ENCODE measurements at regions not wholly inside any gene's neighbourhood (a gene's known extent, or its start where the extent isn't known, plus 50 kb on each side); places are given as distances from the start of the nearest gene placed in this dataset.

DNA sequence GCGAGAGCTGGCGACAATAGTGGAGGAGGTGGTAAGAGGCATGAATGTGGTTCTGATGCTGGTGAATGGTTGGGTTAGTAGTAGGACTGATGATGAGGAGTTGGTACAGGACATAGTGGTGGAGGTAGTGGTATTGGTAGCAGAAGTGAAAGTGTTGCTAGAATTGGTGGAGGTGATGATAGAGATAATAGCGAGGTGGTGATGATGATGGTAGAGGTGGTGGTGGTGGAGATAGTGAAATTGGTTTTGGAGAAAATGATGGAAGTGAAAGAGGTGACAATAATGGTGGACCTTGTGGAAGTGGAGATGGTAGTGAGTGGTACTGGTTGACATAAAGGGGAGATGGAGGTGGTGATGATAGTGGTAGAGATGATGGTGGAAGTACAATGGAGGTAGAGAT, 360.2 kb upstream of the JAG1 start:
- TF ChIP-seq, protein P1, sequence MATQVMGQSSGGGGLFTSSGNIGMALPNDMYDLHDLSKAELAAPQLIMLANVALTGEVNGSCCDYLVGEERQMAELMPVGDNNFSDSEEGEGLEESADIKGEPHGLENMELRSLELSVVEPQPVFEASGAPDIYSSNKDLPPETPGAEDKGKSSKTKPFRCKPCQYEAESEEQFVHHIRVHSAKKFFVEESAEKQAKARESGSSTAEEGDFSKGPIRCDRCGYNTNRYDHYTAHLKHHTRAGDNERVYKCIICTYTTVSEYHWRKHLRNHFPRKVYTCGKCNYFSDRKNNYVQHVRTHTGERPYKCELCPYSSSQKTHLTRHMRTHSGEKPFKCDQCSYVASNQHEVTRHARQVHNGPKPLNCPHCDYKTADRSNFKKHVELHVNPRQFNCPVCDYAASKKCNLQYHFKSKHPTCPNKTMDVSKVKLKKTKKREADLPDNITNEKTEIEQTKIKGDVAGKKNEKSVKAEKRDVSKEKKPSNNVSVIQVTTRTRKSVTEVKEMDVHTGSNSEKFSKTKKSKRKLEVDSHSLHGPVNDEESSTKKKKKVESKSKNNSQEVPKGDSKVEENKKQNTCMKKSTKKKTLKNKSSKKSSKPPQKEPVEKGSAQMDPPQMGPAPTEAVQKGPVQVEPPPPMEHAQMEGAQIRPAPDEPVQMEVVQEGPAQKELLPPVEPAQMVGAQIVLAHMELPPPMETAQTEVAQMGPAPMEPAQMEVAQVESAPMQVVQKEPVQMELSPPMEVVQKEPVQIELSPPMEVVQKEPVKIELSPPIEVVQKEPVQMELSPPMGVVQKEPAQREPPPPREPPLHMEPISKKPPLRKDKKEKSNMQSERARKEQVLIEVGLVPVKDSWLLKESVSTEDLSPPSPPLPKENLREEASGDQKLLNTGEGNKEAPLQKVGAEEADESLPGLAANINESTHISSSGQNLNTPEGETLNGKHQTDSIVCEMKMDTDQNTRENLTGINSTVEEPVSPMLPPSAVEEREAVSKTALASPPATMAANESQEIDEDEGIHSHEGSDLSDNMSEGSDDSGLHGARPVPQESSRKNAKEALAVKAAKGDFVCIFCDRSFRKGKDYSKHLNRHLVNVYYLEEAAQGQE (IDR thresholded peaks at IDR 0.05; ENCODE audit: borderline replicate concordance): no peak
- no peak for TF ChIP-seq TAF1 (IDR thresholded peaks at IDR 0.05; ENCODE audit: low read depth)
- Histone ChIP-seq H3K27me3 (ENCODE audit: insufficient read depth, low read depth, low read length) (no peaks in the 10 kb centered on the region), H3K4me3 (ENCODE audit: low read length) (no peak overlapping the region), H3K9me2 (ENCODE audit: insufficient read depth, low read length) (no peaks in the 10 kb centered on the region), H4K20me1 (ENCODE audit: insufficient read depth) (no peaks in the 10 kb centered on the region), H3K36me3 (ENCODE audit: insufficient read depth, low read length) (no peaks in the 10 kb centered on the region), H3K79me2 (replicated peaks; ENCODE audit: insufficient read depth, low read length) (no peaks in the 10 kb centered on the region), H3K9me3 (ENCODE audit: low read length) (no peaks in the 10 kb centered on the region), H2AFZ (ENCODE audit: low read depth, low read length) (no peak overlapping the region), H3K4me2 (ENCODE audit: low read length) (no peak overlapping the region), H3K27ac (ENCODE audit: low read length) (no peak overlapping the region), H3K9ac (ENCODE audit: low read length) (no peak overlapping the region), H3F3A (ENCODE audit: insufficient read depth, low read length, poor library complexity, severe bottlenecking) (no peaks in the 10 kb centered on the region)

DNA sequence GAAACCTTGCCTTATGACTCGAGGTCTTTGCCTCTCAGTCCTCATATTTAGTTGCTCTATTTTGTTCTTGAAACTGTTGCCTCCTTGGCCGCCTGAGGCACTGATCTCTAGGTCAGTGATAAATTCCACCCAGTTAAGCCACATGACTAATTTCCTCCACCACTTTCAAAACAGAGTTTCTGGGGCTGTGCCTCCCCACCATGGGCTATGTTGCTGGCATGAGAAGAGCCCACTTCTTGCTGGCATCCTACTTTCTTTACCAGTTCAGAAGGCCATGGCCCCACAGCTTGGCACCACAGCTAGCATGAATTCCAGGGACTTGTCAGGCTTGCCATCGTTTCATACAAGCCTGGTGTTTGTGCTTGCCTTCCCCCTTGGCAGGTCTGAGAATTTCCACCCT, 361.4 kb upstream of the JAG1 start:
- no peaks in the 10 kb centered on the region for H3K9me3 ChIP-seq (ENCODE audit: low read length)
- H2AFZ ChIP-seq (ENCODE audit: low read depth, low read length): no peak overlapping the region
- TF ChIP-seq MXI1 (conservative IDR thresholded peaks at IDR 0.05; ENCODE audit: poor library complexity, severe bottlenecking) (no peak), EZH2 (IDR thresholded peaks at IDR 0.05; ENCODE audit: borderline replicate concordance, insufficient read depth, low read length, poor library complexity, severe bottlenecking) (no peak), SMC3 (conservative IDR thresholded peaks at IDR 0.05; ENCODE audit: poor library complexity) (no peak), RAD21 (conservative IDR thresholded peaks at IDR 0.05) (no peak), TAF1 (IDR thresholded peaks at IDR 0.05; ENCODE audit: low read depth) (no peak), EP300 (conservative IDR thresholded peaks at IDR 0.05; ENCODE audit: poor library complexity, severe bottlenecking) (no peak), POLR2AphosphoS5 (IDR thresholded peaks at IDR 0.05) (no peak)
- TF ChIP-seq, protein P2, sequence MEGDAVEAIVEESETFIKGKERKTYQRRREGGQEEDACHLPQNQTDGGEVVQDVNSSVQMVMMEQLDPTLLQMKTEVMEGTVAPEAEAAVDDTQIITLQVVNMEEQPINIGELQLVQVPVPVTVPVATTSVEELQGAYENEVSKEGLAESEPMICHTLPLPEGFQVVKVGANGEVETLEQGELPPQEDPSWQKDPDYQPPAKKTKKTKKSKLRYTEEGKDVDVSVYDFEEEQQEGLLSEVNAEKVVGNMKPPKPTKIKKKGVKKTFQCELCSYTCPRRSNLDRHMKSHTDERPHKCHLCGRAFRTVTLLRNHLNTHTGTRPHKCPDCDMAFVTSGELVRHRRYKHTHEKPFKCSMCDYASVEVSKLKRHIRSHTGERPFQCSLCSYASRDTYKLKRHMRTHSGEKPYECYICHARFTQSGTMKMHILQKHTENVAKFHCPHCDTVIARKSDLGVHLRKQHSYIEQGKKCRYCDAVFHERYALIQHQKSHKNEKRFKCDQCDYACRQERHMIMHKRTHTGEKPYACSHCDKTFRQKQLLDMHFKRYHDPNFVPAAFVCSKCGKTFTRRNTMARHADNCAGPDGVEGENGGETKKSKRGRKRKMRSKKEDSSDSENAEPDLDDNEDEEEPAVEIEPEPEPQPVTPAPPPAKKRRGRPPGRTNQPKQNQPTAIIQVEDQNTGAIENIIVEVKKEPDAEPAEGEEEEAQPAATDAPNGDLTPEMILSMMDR (IDR thresholded peaks at IDR 0.05; ENCODE audit: poor library complexity, severe bottlenecking): no peak
- TF ChIP-seq, protein P1 (IDR thresholded peaks at IDR 0.05; ENCODE audit: borderline replicate concordance): no peak
- H3K4me2 ChIP-seq (ENCODE audit: low read length): no peak overlapping the region
- no peaks in the 10 kb centered on the region for H3K9me2 ChIP-seq (ENCODE audit: insufficient read depth, low read length)
- H3K27ac ChIP-seq (ENCODE audit: low read length): no peak overlapping the region
- H3K36me3 ChIP-seq (ENCODE audit: insufficient read depth, low read length): no peaks in the 10 kb centered on the region
- no peak overlapping the region for H3K4me3 ChIP-seq (ENCODE audit: low read length)
- H3K79me2 ChIP-seq (replicated peaks; ENCODE audit: insufficient read depth, low read length): no peaks in the 10 kb centered on the region
- H3K27me3 ChIP-seq (ENCODE audit: insufficient read depth, low read depth, low read length): no peaks in the 10 kb centered on the region
- H3F3A ChIP-seq (ENCODE audit: insufficient read depth, low read length, poor library complexity, severe bottlenecking): no peaks in the 10 kb centered on the region
- no peaks in the 10 kb centered on the region for H4K20me1 ChIP-seq (ENCODE audit: insufficient read depth)
- H3K9ac ChIP-seq (ENCODE audit: low read length): no peak overlapping the region

All from neural cell (in vitro differentiated cells).